ENCODE measurements at regions not wholly inside any gene's neighbourhood (a gene's known extent, or its start where the extent isn't known, plus 50 kb on each side); places are given as distances from the start of the nearest gene placed in this dataset.

GRCh38 chr11:56909080-56909479 is 79.6 kb upstream of the OR5AK2 start:
- FAIRE-seq (no peak), ATAC-seq (no peak), DNase-seq (no peak)
- Histone ChIP-seq H3K27ac (no peak overlapping the region), H3K27me3 (no peaks in the 10 kb centered on the region), H3K36me3 (no peaks in the 10 kb centered on the region), H3K4me1 (no peaks in the 10 kb centered on the region), H3K9me3 (no peaks in the 10 kb centered on the region), H3K4me3 (no peak overlapping the region)
- intact Hi-C loops (cut with DNase I): no loop called here
- 55 to 75% methylated on average over 4 of the region's 4 CpGs for WGBS, 2 donors
- no peak for TF ChIP-seq CTCF (IDR thresholded peaks at IDR 0.05)

- H3K27me3 ChIP-seq: no peaks in the 10 kb centered on the region
- no peak overlapping the region for H3K27ac ChIP-seq
- H3K36me3 ChIP-seq: no peaks in the 10 kb centered on the region
- ATAC-seq: no peak
- H3K9me3 ChIP-seq: no peaks in the 10 kb centered on the region
- no peaks in the 10 kb centered on the region for H3K4me1 ChIP-seq
- FAIRE-seq: no peak
- WGBS, 2 donors: 50 to 52% methylated on average over 2 of the region's 2 CpGs
- H3K4me3 ChIP-seq: no peak overlapping the region
- intact Hi-C loops (cut with DNase I): no loop called here
- no peak for DNase-seq
- TF ChIP-seq CTCF (IDR thresholded peaks at IDR 0.05): no peak
These were observed 82.0 kb upstream of the OR5AK2 start for GRCh38 chr11:56906683-56907148.

- 47 to 53% methylated on average over 1 of the region's 1 CpG for WGBS, 2 donors
- Histone ChIP-seq H3K4me3 (no peak overlapping the region), H3K4me1 (no peaks in the 10 kb centered on the region), H3K27ac (no peak overlapping the region), H3K9me3 (no peaks in the 10 kb centered on the region), H3K27me3 (no peaks in the 10 kb centered on the region), H3K36me3 (no peaks in the 10 kb centered on the region)
- FAIRE-seq (no peak), ATAC-seq (no peak), DNase-seq (no peak)
- no peak for TF ChIP-seq CTCF (IDR thresholded peaks at IDR 0.05)
- intact Hi-C loops (cut with DNase I): no loop called here
These were observed 82.8 kb upstream of the OR5AK2 start for GRCh38 chr11:56905936-56906335.

GRCh38 chr11:56905442-56905841 is 83.3 kb upstream of the OR5AK2 start:
- no peak overlapping the region for H3K4me3 ChIP-seq
- no peak overlapping the region for H3K27ac ChIP-seq
- FAIRE-seq (no peak), DNase-seq (no peak), ATAC-seq (no peak)
- TF ChIP-seq CTCF (IDR thresholded peaks at IDR 0.05): no peak
- no peaks in the 10 kb centered on the region for H3K9me3 ChIP-seq
- WGBS, 2 donors: 64 to 78% methylated on average over 4 of the region's 4 CpGs
- intact Hi-C loops (cut with DNase I): no loop called here
- no peaks in the 10 kb centered on the region for H3K4me1 ChIP-seq
- no peaks in the 10 kb centered on the region for H3K36me3 ChIP-seq
- no peaks in the 10 kb centered on the region for H3K27me3 ChIP-seq

- no peaks in the 10 kb centered on the region for H3K9me3 ChIP-seq
- H3K36me3 ChIP-seq: no peaks in the 10 kb centered on the region
- intact Hi-C loops (cut with DNase I): no loop called here
- 81 to 92% methylated on average over 5 of the region's 5 CpGs for WGBS, 2 donors
- ATAC-seq: no peak
- no peak overlapping the region for H3K27ac ChIP-seq
- FAIRE-seq: no peak
- no peaks in the 10 kb centered on the region for H3K27me3 ChIP-seq
- TF ChIP-seq CTCF (IDR thresholded peaks at IDR 0.05): no peak
- H3K4me3 ChIP-seq: no peak overlapping the region
- DNase-seq: no peak
- no peaks in the 10 kb centered on the region for H3K4me1 ChIP-seq
These were observed 89.9 kb upstream of the OR5AK2 start for GRCh38 chr11:56898856-56899255.
